Thymus (tissue), 11 donors: ENCODE measurements at regions not wholly inside any gene's neighbourhood (a gene's known extent, or its start where the extent isn't known, plus 50 kb on each side); places are given as distances from the start of the nearest gene placed in this dataset.
A peak's percentile ranks its signal among the peaks of the same experiment; 100 is the strongest.

ENCODE experiments used
- DNase-seq, 9 donors: peaks; one replicate each; pipeline ENCODE4 v3.0.0-alpha.2; 2013; ENCODE audit warnings: low spot score in 9 of 9, low read depth in 6 of 9, missing footprints in 1 of 9
- H3K27ac ChIP-seq, 2 donors: one replicate each; pipeline ENCODE4 v1.5.1; 2013; ENCODE audit warnings: control low read depth in 1 of 2, low read depth in 1 of 2, low read length in 1 of 2, mild to moderate bottlenecking in 1 of 2, moderate library complexity in 1 of 2
- H3K27me3 ChIP-seq, 2 donors: one replicate each; pipeline ENCODE4 v1.5.1; 2013; ENCODE audit warnings: low read length in 1 of 2; ENCODE audit not compliant: control insufficient read depth in 2 of 2, insufficient read depth in 1 of 2
- H3K36me3 ChIP-seq, 2 donors: one replicate each; pipeline ENCODE4 v1.5.1; 2013; ENCODE audit warnings: low read length in 1 of 2, mild to moderate bottlenecking in 1 of 2, moderate library complexity in 1 of 2; ENCODE audit not compliant: control insufficient read depth in 2 of 2, insufficient read depth in 2 of 2
- H3K4me1 ChIP-seq, 2 donors: one replicate each; pipeline ENCODE4 v1.5.1; 2013; ENCODE audit warnings: low read length in 2 of 2; ENCODE audit not compliant: control insufficient read depth in 2 of 2, insufficient read depth in 2 of 2
- H3K4me3 ChIP-seq, 2 donors: one replicate each; pipeline ENCODE4 v1.5.1; 2013; ENCODE audit warnings: low read length in 2 of 2, control low read depth in 1 of 2, mild to moderate bottlenecking in 1 of 2
- H3K9me3 ChIP-seq, 2 donors: one replicate each; pipeline ENCODE4 v1.5.1; 2013; ENCODE audit warnings: low read length in 1 of 2, mild to moderate bottlenecking in 1 of 2; ENCODE audit not compliant: control insufficient read depth in 2 of 2, insufficient read depth in 1 of 2
- WGBS: extraction: QIAGEN DNeasy Blood & Tissue Kit; methylation state at CpG from one replicate; pipeline ENCODE4 v1.1.7; 2013; 5-methylcytosine and 5-hydroxymethylcytosine counted together
- donor health status: healthy.

DNA sequence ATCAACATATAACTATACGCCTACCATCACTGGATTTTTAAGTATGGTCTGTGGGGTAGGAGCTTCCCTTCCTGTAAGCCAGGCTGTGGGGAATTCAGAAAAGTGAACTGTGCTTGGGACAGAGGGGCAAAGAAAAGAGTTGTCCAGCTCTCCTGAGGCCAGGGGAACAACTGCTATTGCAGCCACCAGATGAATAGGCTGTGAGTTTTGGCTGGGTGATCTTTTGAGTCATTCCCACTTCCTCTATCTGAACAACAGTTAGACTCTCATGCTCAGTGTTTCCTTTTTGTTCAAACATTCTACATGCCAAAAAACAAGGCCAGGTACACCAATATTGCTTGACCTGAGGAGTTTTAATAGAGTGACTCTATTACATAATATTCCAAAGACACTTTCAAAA, 426.2 kb upstream of the DACH1 start:
- no peak for DNase-seq

DNA sequence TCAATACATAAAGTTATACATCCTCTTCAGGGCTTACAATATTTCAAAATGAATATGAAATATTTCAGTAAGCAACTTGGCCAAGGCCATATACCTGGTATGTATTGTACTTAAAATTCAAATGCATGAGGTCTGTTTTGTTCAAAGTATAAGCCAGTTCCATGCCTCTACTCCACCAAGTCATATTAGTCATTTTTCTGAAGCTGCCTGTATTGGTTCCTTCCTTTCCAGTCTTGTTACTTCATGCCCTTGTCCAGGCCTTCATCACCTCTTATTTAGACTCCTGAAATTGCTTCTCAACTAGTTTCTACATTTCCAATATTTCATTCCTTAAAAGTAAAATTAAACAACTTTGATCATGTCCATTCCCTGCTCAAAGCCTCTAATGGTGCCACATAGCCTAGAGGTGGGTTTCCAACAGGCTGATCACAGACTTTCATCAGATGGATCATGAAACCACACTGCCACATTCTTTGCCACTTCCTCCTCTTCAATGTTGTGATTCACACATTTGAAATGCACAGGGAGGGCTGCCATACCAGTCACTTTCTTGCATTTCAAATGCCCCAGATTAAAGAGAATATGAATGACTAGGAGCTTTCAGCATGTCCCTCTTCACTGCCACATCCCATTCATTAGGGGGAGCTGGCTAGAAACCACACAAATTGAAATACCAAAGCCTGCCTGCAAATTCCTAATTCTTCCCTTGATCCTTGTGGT, 424.1 kb upstream of the DACH1 start:
- Histone ChIP-seq H3K27ac (no peak overlapping the region), H3K36me3 (no peaks in the 10 kb centered on the region), H3K4me3 (no peak overlapping the region), H3K4me1 (no peaks in the 10 kb centered on the region), H3K9me3 (no peaks in the 10 kb centered on the region), H3K27me3 (no peaks in the 10 kb centered on the region)
- no peak for DNase-seq

More for the DNA sequence above, 426.2 kb upstream of the DACH1 start:
- no peaks in the 10 kb centered on the region for H3K9me3 ChIP-seq
- no peaks in the 10 kb centered on the region for H3K36me3 ChIP-seq
- H3K27ac ChIP-seq, result no peak overlapping the region
- H3K27me3 ChIP-seq, result no peaks in the 10 kb centered on the region
- no peak overlapping the region for H3K4me3 ChIP-seq
- 97% methylated on average over 1 of the region's 1 CpG for WGBS
- H3K4me1 ChIP-seq, result no peaks in the 10 kb centered on the region

DNA sequence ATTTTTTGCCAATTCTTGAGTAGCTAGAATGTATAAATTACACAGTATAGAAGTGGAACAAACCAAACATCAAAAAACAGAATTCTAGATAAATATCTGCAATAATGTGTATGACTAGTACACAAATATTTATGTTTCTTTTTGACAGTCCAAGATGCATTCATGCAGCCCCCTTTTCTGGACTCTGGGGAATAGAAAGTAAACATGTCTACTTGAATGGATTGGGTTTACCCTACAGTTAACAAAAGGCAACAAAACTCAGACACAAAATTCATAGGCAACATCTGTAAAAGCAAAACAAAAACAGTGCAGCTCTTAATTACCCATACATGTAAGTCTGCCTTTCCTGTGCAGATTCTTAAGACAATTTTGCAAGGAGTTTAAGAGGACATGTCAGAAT, 419.4 kb upstream of the DACH1 start:
- no peak for DNase-seq
- H3K4me1 ChIP-seq, result no peaks in the 10 kb centered on the region
- no peak overlapping the region for H3K4me3 ChIP-seq
- no peaks in the 10 kb centered on the region for H3K36me3 ChIP-seq
- H3K27me3 ChIP-seq, result no peaks in the 10 kb centered on the region
- no peak overlapping the region for H3K27ac ChIP-seq
- no peaks in the 10 kb centered on the region for H3K9me3 ChIP-seq

DNA sequence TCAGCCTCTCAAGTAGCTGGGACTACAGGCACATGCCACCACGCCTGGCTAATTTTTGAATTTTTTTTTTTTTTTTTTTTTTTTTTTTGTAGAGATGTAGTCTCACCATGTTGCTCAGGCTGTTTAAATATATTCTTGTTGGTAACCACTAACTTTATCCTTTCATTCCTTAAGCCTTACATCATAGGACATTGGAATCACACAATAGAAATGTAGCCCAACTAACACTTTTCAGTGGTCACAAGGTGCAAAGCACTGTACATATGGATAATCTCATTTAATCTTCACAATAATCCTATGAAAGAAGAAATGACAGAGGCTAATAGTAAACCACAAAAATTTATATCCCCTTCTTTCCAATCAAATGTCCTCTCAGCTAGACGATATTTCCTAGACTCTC, 417.8 kb upstream of the DACH1 start:
- no peaks in the 10 kb centered on the region for H3K27me3 ChIP-seq
- WGBS, result 95% methylated on average over 2 of the region's 2 CpGs
- no peak for DNase-seq
- no peaks in the 10 kb centered on the region for H3K4me1 ChIP-seq
- H3K4me3 ChIP-seq, result no peak overlapping the region
- no peak overlapping the region for H3K27ac ChIP-seq
- no peaks in the 10 kb centered on the region for H3K9me3 ChIP-seq
- H3K36me3 ChIP-seq, result no peaks in the 10 kb centered on the region

DNA sequence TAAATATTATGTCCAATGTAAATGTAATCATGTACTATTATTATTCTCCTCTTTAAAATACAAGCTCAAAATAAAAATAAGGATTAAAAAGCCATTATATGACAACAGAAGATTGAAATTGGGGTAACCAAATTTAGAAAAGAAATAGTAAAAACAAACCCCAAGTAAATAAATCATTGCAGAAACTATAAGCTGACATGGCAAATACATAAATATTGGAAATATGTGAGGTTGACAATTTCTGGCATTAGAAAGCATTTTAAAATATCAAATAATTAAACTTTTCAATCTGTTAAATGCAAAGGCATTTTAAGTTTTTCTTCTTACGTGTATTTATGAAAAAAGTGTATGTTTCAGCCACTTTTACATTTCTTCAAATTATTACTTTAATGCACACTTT, 394.7 kb upstream of the DACH1 start:
- H3K27ac ChIP-seq, result no peak overlapping the region

DNA sequence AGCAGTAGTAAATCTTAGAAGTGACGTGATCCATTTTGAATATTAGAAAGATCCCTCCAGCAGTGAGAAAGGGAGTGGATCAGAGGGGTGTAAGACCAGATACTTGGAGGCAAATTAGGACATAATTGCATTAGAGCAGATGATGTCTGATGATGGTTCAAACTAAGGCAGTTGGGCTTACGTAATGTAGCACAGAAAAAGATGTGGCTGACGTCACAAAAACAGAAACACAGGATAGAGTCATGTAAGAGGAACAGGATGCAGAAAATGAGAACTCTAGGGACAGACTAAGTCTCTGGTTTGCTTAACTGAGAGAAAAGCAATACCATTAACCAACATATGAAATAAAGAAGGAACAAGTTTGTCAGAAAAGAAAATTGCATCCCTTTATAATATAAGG, 392.5 kb upstream of the DACH1 start:
- 44% methylated on average over 3 of the region's 3 CpGs for WGBS
- Histone ChIP-seq H3K27me3 (no peaks in the 10 kb centered on the region), H3K27ac (no peak overlapping the region), H3K4me3 (no peak overlapping the region), H3K4me1 (no peaks in the 10 kb centered on the region), H3K9me3 (no peaks in the 10 kb centered on the region), H3K36me3 (no peaks in the 10 kb centered on the region)
- DNase-seq, result no peak

More for the DNA sequence above, 394.7 kb upstream of the DACH1 start:
- no peak for DNase-seq
- no peaks in the 10 kb centered on the region for H3K27me3 ChIP-seq
- H3K4me1 ChIP-seq, result no peaks in the 10 kb centered on the region
- no peaks in the 10 kb centered on the region for H3K36me3 ChIP-seq
- WGBS, result 88% methylated on average over 1 of the region's 1 CpG
- no peaks in the 10 kb centered on the region for H3K9me3 ChIP-seq
- H3K4me3 ChIP-seq, result no peak overlapping the region

- Histone ChIP-seq H3K4me1 (no peaks in the 10 kb centered on the region), H3K36me3 (no peaks in the 10 kb centered on the region), H3K4me3 (no peak overlapping the region), H3K27ac (no peak overlapping the region), H3K9me3 (no peaks in the 10 kb centered on the region), H3K27me3 (no peaks in the 10 kb centered on the region)
- 89% methylated on average over 7 of the region's 7 CpGs for WGBS
- no peak for DNase-seq
Observed at GRCh38 chr13:72258340-72258981, 391.5 kb upstream of the DACH1 start.

GRCh38 chr13:72255908-72256307, 388.9 kb upstream of the DACH1 start:
- Histone ChIP-seq H3K27me3 (no peaks in the 10 kb centered on the region), H3K36me3 (no peaks in the 10 kb centered on the region), H3K4me3 (no peak overlapping the region), H3K4me1 (no peaks in the 10 kb centered on the region), H3K27ac (no peak overlapping the region), H3K9me3 (no peaks in the 10 kb centered on the region)
- DNase-seq, result peak in 1 of 9 donors; percentile 3
- WGBS, result 65% methylated on average over 7 of the region's 7 CpGs

GRCh38 chr13:72253754-72254153, 386.8 kb upstream of the DACH1 start:
- Histone ChIP-seq H3K4me3 (no peak overlapping the region), H3K27me3 (no peaks in the 10 kb centered on the region), H3K36me3 (no peaks in the 10 kb centered on the region), H3K27ac (no peak overlapping the region), H3K9me3 (no peaks in the 10 kb centered on the region), H3K4me1 (no peaks in the 10 kb centered on the region)
- no peak for DNase-seq
- 83% methylated on average over 4 of the region's 4 CpGs for WGBS
